WTC11 (cell line): ENCODE measurements at regions not wholly inside any gene's neighbourhood (a gene's known extent, or its start where the extent isn't known, plus 50 kb on each side); places are given as distances from the start of the nearest gene placed in this dataset.

Source experiments
- ATAC-seq: fragments of 200-7000 bp; cut with Tn5 transposase; 2 replicates; pipeline ENCODE4 v1.10.0; 2021; ENCODE audit warnings: mild to moderate bottlenecking, moderate library complexity
- CTCF ChIA-PET: fragments of 300-600 bp; sonication (Branson Sonifier 250); formaldehyde crosslinking; loops from one replicate; lab custom pipeline; 2021; ENCODE audit warnings: antibody characterized with exemption; lab: Charles Lee
- POLR2A ChIA-PET: fragments of 350-600 bp; sonication (Branson Sonifier 250); formaldehyde crosslinking; loops from one replicate; lab custom pipeline; 2021; ENCODE audit warnings: antibody characterized with exemption; lab: Charles Lee
- DNase-seq: peaks from one replicate; pipeline ENCODE4 v3.0.0; 2021; ENCODE audit warnings: low spot score
- H3K27ac Mint-ChIP-seq: 2 replicates; pipeline ENCODE4 v1.8.0; 2021; ENCODE audit warnings: mixed read lengths
- H3K27me3 Mint-ChIP-seq: 2 replicates; pipeline ENCODE4 v1.8.0; 2021; ENCODE audit warnings: low read depth, mild to moderate bottlenecking, moderate library complexity, mixed read lengths
- H3K36me3 Mint-ChIP-seq: 2 replicates; pipeline ENCODE4 v1.8.0; 2021; ENCODE audit warnings: mixed read lengths
- H3K4me1 Mint-ChIP-seq: 2 replicates; pipeline ENCODE4 v1.8.0; 2022; ENCODE audit warnings: mixed read lengths
- H3K4me3 Mint-ChIP-seq: 2 replicates; pipeline ENCODE4 v1.8.0; 2021; ENCODE audit warnings: mild to moderate bottlenecking, moderate library complexity, mixed read lengths
- H3K9me3 Mint-ChIP-seq: 2 replicates; pipeline ENCODE4 v1.8.0; 2021; ENCODE audit warnings: mixed read lengths
- ATF1 ChIP-seq: sonication (generic); formaldehyde crosslinking; IDR thresholded peaks from 2 replicates; pipeline ENCODE4 v1.8.1; 2023; ENCODE audit warnings: mild to moderate bottlenecking, moderate library complexity, missing genetic modification reagents
- ESRRA ChIP-seq: sonication (generic); formaldehyde crosslinking; IDR thresholded peaks from 2 replicates; pipeline ENCODE4 v1.8.1; 2022; ENCODE audit warnings: mild to moderate bottlenecking, missing genetic modification reagents, borderline replicate concordance
- ETV6 ChIP-seq: sonication (generic); formaldehyde crosslinking; IDR thresholded peaks from 2 replicates; pipeline ENCODE4 v1.8.1; 2022; ENCODE audit warnings: mild to moderate bottlenecking, missing genetic modification reagents
- GRHL2 ChIP-seq: fragments of 250-450 bp; sonication (Bioruptor Pico); IDR thresholded peaks from 2 replicates; pipeline ENCODE4 v1.8.0; 2022; ENCODE audit warnings: mild to moderate bottlenecking, moderate library complexity; ENCODE audit not compliant: insufficient replicate concordance, severe bottlenecking
- IRF2 ChIP-seq: sonication (generic); formaldehyde crosslinking; IDR thresholded peaks from 2 replicates; pipeline ENCODE4 v1.8.0; 2022; ENCODE audit warnings: low read depth, missing genetic modification reagents, borderline replicate concordance
- NR2C2 ChIP-seq: sonication (generic); formaldehyde crosslinking; IDR thresholded peaks from 2 replicates; pipeline ENCODE4 v1.8.0; 2022; ENCODE audit warnings: mild to moderate bottlenecking, missing genetic modification reagents
- SMAD3 ChIP-seq: sonication (generic); formaldehyde crosslinking; IDR thresholded peaks from 2 replicates; pipeline ENCODE4 v1.8.0; 2022; ENCODE audit warnings: missing genetic modification reagents, mild to moderate bottlenecking, borderline replicate concordance
- ZBTB21 ChIP-seq: sonication (generic); formaldehyde crosslinking; IDR thresholded peaks from 2 replicates; pipeline ENCODE4 v1.8.1; 2023; ENCODE audit warnings: mild to moderate bottlenecking, missing genetic modification reagents, borderline replicate concordance
- ZNF396 ChIP-seq: fragments of 250-450 bp; sonication (Bioruptor Pico); IDR thresholded peaks from 2 replicates; pipeline ENCODE4 v1.8.0; 2021; ENCODE audit warnings: mild to moderate bottlenecking, moderate library complexity, borderline replicate concordance
- ZNF423 ChIP-seq: fragments of 250-450 bp; sonication (Bioruptor Pico); IDR thresholded peaks from 2 replicates; pipeline ENCODE4 v2.1.2; 2022; ENCODE audit warnings: mild to moderate bottlenecking, moderate library complexity
- TF ChIP-seq, protein P1 (sequence below): sonication (generic); formaldehyde crosslinking; IDR thresholded peaks from 2 replicates; pipeline ENCODE4 v1.8.0; 2022; ENCODE audit warnings: mild to moderate bottlenecking, missing genetic modification reagents
- TF ChIP-seq, protein P2 (sequence below): sonication (generic); formaldehyde crosslinking; IDR thresholded peaks from 2 replicates; pipeline ENCODE4 v1.8.0; 2023; ENCODE audit warnings: missing genetic modification reagents
- TF ChIP-seq, protein P3 (sequence below): sonication (generic); formaldehyde crosslinking; IDR thresholded peaks from 2 replicates; pipeline ENCODE4 v1.8.1; 2022; ENCODE audit warnings: low read depth, mild to moderate bottlenecking, moderate library complexity, missing genetic modification reagents, borderline replicate concordance
- TF ChIP-seq, protein P4 (sequence below): fragments of 250-450 bp; sonication (Bioruptor Pico); conservative IDR thresholded peaks from 2 replicates; pipeline ENCODE4 v1.9.0; 2021; ENCODE audit warnings: mild to moderate bottlenecking
- TF ChIP-seq, protein P5 (sequence below): fragments of 250-450 bp; sonication (Bioruptor Pico); IDR thresholded peaks from 2 replicates; pipeline ENCODE4 v1.9.0; 2021; ENCODE audit warnings: mild to moderate bottlenecking
- TF ChIP-seq, protein P6 (sequence below): fragments of 200-600 bp; IDR thresholded peaks from 2 replicates; pipeline ENCODE4 v1.8.0; 2022; ENCODE audit warnings: antibody characterized with exemption
- TF ChIP-seq, protein P7 (sequence below): sonication (generic); formaldehyde crosslinking; IDR thresholded peaks from 2 replicates; pipeline ENCODE4 v1.8.1; 2022; ENCODE audit warnings: mild to moderate bottlenecking, moderate library complexity, missing genetic modification reagents
- TF ChIP-seq, protein P8 (sequence below): sonication (generic); formaldehyde crosslinking; IDR thresholded peaks from 2 replicates; pipeline ENCODE4 v1.8.1; 2023; ENCODE audit warnings: mild to moderate bottlenecking, missing genetic modification reagents

DNA sequence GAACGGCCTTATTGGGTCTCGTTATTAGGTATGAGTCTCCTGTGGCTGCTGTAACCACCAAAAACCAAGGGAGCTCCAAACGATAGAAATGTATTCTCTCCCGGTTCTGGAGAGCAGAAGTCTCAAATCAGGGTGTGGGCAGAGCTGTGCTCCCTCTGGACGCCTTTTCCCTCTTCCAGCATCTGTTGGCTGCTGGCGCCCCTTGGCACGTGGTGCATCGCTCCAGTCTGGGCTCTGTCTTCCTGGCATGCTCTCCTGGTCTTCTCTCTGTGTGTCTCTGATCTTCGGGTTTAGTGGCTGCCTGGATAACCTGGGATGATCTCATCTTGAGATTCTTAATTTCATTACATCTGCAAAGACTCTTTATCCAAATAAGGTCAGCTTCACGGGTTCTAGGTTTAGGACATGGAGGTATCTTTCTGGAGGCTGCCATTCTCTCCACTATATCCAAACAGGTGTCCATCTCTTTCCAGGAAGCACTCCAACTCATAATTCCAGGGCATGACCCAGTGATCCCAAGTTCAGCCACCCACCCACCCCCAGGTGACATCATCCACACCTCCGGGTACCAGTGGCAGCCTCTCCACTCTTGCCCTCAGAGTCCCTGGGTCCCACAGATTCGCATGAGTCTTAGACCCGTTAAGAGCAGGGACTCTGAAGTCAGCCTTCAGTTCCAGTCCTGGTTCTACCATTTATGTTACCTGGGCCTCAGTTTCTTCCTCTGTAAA, 145.5 kb upstream of the FOXF1 start:
- peaks cover 4% of the 10 kb centered on the region; the same call in 1 of the 2 replicates for H3K9me3 Mint-ChIP-seq
- H3K27ac Mint-ChIP-seq: no peak overlapping the region
- ATAC-seq (no peak), DNase-seq (no peak)
- no peak overlapping the region for H3K4me3 Mint-ChIP-seq
- no peaks in the 10 kb centered on the region for H3K36me3 Mint-ChIP-seq
- ChIA-PET POLR2A (no interaction called here), CTCF (no interaction called here)
- peaks cover 2% of the 10 kb centered on the region; the same call in 1 of the 2 replicates for H3K27me3 Mint-ChIP-seq
- peaks cover 54% of the 10 kb centered on the region for H3K4me1 Mint-ChIP-seq
- no peak for TF ChIP-seq ZNF396
- no peak for TF ChIP-seq ZBTB21 (CRISPR knock-in tag)
- TF ChIP-seq ZNF423 (CRISPR knock-in tag): no peak
- TF ChIP-seq, protein P1, sequence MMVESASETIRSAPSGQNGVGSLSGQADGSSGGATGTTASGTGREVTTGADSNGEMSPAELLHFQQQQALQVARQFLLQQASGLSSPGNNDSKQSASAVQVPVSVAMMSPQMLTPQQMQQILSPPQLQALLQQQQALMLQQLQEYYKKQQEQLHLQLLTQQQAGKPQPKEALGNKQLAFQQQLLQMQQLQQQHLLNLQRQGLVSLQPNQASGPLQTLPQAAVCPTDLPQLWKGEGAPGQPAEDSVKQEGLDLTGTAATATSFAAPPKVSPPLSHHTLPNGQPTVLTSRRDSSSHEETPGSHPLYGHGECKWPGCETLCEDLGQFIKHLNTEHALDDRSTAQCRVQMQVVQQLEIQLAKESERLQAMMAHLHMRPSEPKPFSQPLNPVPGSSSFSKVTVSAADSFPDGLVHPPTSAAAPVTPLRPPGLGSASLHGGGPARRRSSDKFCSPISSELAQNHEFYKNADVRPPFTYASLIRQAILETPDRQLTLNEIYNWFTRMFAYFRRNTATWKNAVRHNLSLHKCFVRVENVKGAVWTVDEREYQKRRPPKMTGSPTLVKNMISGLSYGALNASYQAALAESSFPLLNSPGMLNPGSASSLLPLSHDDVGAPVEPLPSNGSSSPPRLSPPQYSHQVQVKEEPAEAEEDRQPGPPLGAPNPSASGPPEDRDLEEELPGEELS (CRISPR knock-in tag): no peak
- TF ChIP-seq, protein P2, sequence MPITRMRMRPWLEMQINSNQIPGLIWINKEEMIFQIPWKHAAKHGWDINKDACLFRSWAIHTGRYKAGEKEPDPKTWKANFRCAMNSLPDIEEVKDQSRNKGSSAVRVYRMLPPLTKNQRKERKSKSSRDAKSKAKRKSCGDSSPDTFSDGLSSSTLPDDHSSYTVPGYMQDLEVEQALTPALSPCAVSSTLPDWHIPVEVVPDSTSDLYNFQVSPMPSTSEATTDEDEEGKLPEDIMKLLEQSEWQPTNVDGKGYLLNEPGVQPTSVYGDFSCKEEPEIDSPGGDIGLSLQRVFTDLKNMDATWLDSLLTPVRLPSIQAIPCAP (CRISPR knock-in tag): no peak
- TF ChIP-seq NR2C2 (CRISPR knock-in tag): no peak
- TF ChIP-seq, all 79 proteins: peak for 0

DNA sequence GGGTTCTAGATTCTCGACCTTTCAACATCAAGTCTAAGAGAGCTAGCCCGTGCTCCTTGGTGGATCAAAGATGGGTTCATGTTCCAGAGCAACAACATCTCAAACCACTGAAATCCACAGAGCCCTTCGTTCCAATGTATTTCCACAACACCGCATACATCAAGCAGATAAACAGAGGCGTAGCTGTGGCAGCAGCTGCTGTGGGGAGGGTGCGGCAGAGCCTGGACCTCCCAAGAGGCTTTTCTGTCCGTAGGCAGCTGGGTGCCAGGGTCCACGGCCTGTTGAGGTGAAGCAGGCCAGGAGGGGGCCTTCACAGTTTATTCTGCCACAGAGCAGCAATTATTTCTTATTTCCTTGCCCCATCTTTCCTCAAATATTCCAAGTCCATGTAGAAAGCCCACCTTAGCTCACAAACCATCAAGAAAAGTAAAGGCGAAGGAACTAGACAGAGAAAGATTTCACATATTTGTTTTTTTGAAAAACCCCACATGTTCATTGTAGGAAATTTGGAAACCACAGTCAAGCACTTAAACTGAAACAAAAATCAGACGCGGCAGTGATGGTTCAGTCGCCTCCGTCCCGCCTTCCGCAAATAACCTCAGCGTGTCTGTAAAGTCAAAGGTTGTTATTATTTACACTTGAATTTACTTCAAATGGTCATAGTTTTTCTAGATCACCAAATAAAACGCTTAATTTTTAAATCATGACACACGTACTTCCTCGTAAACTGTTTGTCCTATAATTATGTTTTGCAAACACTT, 144.6 kb upstream of the FOXF1 start:
- Mint-ChIP-seq H3K4me3 (no peak overlapping the region), H3K4me1 (peaks cover 54% of the 10 kb centered on the region), H3K27me3 (peaks cover 2% of the 10 kb centered on the region; the same call in 1 of the 2 replicates), H3K9me3 (peaks cover 4% of the 10 kb centered on the region; the same call in 1 of the 2 replicates), H3K36me3 (no peaks in the 10 kb centered on the region), H3K27ac (no peak overlapping the region)
- DNase-seq (no peak), ATAC-seq (no peak)
- CTCF ChIA-PET: no interaction called here
- POLR2A ChIA-PET: no interaction called here
- TF ChIP-seq ATF1 (CRISPR knock-in tag): no peak
- TF ChIP-seq, protein P3, sequence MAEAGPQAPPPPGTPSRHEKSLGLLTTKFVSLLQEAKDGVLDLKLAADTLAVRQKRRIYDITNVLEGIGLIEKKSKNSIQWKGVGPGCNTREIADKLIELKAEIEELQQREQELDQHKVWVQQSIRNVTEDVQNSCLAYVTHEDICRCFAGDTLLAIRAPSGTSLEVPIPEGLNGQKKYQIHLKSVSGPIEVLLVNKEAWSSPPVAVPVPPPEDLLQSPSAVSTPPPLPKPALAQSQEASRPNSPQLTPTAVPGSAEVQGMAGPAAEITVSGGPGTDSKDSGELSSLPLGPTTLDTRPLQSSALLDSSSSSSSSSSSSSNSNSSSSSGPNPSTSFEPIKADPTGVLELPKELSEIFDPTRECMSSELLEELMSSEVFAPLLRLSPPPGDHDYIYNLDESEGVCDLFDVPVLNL (CRISPR knock-in tag): no peak
- TF ChIP-seq, protein P4, sequence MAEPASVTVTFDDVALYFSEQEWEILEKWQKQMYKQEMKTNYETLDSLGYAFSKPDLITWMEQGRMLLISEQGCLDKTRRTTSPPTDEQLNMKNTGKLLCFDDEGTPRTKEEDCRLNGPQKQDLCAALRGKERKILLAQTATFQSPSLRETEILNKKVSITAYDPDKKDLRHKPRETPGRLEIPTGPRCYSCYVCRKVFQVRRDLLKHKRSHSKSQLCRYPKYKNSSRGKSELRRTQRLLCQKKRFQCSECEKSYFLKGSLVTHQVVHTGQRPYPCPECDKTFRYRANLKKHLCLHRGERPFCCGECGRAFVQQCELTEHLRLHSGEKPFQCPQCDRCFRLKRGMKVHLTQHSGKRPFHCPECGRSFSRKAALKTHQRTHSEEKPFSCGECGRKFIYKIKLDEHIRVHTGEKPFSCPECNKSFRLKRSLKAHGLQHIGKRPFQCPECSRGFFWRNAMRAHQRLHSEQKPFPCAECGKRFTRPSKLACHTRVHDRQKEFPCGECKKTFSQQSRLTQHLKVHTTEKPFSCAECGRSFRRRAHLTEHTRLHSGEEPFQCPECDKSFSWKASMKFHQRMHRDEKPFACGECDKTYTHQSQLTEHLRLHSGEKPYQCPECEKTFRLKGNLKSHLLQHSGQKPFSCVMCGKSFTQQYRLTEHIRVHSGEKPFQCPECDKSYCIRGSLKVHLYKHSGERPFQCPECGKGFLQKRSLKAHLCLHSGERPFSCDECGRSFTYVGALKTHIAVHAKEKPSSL (CRISPR knock-in tag): no peak
- no peak for TF ChIP-seq SMAD3 (CRISPR knock-in tag)
- TF ChIP-seq, protein P5, sequence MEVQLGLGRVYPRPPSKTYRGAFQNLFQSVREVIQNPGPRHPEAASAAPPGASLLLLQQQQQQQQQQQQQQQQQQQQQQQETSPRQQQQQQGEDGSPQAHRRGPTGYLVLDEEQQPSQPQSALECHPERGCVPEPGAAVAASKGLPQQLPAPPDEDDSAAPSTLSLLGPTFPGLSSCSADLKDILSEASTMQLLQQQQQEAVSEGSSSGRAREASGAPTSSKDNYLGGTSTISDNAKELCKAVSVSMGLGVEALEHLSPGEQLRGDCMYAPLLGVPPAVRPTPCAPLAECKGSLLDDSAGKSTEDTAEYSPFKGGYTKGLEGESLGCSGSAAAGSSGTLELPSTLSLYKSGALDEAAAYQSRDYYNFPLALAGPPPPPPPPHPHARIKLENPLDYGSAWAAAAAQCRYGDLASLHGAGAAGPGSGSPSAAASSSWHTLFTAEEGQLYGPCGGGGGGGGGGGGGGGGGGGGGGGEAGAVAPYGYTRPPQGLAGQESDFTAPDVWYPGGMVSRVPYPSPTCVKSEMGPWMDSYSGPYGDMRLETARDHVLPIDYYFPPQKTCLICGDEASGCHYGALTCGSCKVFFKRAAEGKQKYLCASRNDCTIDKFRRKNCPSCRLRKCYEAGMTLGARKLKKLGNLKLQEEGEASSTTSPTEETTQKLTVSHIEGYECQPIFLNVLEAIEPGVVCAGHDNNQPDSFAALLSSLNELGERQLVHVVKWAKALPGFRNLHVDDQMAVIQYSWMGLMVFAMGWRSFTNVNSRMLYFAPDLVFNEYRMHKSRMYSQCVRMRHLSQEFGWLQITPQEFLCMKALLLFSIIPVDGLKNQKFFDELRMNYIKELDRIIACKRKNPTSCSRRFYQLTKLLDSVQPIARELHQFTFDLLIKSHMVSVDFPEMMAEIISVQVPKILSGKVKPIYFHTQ (CRISPR knock-in tag): no peak
- TF ChIP-seq, protein P6, sequence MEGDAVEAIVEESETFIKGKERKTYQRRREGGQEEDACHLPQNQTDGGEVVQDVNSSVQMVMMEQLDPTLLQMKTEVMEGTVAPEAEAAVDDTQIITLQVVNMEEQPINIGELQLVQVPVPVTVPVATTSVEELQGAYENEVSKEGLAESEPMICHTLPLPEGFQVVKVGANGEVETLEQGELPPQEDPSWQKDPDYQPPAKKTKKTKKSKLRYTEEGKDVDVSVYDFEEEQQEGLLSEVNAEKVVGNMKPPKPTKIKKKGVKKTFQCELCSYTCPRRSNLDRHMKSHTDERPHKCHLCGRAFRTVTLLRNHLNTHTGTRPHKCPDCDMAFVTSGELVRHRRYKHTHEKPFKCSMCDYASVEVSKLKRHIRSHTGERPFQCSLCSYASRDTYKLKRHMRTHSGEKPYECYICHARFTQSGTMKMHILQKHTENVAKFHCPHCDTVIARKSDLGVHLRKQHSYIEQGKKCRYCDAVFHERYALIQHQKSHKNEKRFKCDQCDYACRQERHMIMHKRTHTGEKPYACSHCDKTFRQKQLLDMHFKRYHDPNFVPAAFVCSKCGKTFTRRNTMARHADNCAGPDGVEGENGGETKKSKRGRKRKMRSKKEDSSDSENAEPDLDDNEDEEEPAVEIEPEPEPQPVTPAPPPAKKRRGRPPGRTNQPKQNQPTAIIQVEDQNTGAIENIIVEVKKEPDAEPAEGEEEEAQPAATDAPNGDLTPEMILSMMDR: no peak
- no peak for TF ChIP-seq GRHL2 (CRISPR knock-in tag)
- TF ChIP-seq ETV6 (CRISPR knock-in tag): no peak
- TF ChIP-seq, protein P7, sequence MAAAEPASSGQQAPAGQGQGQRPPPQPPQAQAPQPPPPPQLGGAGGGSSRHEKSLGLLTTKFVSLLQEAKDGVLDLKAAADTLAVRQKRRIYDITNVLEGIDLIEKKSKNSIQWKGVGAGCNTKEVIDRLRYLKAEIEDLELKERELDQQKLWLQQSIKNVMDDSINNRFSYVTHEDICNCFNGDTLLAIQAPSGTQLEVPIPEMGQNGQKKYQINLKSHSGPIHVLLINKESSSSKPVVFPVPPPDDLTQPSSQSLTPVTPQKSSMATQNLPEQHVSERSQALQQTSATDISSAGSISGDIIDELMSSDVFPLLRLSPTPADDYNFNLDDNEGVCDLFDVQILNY (CRISPR knock-in tag): no peak
- TF ChIP-seq ESRRA (CRISPR knock-in tag): no peak
- TF ChIP-seq, protein P8, sequence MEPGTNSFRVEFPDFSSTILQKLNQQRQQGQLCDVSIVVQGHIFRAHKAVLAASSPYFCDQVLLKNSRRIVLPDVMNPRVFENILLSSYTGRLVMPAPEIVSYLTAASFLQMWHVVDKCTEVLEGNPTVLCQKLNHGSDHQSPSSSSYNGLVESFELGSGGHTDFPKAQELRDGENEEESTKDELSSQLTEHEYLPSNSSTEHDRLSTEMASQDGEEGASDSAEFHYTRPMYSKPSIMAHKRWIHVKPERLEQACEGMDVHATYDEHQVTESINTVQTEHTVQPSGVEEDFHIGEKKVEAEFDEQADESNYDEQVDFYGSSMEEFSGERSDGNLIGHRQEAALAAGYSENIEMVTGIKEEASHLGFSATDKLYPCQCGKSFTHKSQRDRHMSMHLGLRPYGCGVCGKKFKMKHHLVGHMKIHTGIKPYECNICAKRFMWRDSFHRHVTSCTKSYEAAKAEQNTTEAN (CRISPR knock-in tag): no peak
- TF ChIP-seq IRF2 (CRISPR knock-in tag): no peak
